Esophagus mucosa (tissue), 1 donor: ENCODE measurements at regions not wholly inside any gene's neighbourhood (a gene's known extent, or its start where the extent isn't known, plus 50 kb on each side); places are given as distances from the start of the nearest gene placed in this dataset.
A peak's percentile ranks its signal among the peaks of the same experiment; 100 is the strongest.
"Not testable (repeated sequence)": the region's sequence is repeated elsewhere in the genome, so short reads cannot be mapped to it uniquely, and the experiment has no call there.

Source experiments
- ATAC-seq: fragments of 200-7000 bp; cut with Tn5 transposase; one replicate; pipeline ENCODE4 v1.9.1; 2020
- donor health status: DM: yes; HTN: yes; CAD: no.

DNA sequence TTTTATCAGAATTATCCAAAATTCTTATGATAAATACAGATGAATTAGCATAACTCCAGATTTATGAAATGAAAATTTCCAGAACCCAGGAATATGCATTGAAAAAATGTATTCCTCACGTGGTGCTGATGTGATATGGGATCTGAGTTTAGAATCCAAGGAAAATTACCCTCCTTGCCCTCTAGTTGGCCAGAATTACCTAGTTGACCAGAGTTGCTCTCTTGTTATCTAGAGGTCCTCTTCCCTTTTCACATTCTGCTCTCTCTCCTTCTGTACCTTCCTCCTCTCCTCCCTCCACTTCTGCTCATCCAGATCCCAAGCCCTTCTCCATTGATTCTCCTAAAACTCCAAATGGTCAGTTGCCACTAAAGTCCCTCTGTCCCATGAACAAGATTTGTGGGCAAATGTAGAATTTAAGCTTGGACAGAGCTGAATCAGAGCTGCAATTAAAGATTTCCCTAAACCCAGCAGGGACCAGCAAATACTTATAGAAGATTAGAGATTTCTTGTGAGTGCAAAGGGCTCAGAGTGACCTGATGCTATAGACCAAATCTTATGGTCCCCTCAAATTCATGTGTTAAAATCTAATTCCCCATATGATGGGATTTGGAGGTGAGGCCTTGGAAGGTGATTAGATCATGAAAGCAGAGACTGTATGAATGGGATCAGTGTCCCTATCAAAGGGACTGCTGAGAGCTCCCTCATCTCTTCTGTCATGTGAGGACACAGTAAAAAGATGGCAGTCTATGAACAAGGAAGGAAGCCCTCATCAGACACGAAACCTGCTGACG lies 103.2 kb upstream of the IGLL5 start:
- no peak for ATAC-seq

- no peak for ATAC-seq
Observed at GRCh38 chr22:22785316-22786065, 102.1 kb upstream of the IGLL5 start.

- ATAC-seq, result no peak
Observed at GRCh38 chr22:22786301-22787115, 101.1 kb upstream of the IGLL5 start.

DNA sequence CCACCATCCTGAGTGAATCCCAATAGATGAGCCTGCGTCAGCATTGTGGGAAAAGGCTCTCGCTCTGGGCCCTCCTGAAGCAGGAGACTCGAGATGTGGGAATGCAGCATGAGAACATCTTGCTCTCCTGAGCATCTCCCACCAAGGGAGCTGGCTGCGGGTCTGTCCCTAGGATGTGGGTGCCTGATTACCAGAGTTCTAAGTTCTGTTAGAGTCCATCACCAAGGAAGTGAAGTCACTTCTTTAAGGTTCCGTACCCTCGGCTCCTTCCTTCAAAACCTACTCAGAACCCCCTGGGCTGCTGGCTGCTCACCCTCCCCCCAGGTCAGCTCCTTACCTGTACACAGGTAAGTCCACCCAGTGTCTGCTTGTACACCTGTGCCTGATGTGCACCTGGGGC lies 100.5 kb upstream of the IGLL5 start:
- ATAC-seq, result no peak

DNA sequence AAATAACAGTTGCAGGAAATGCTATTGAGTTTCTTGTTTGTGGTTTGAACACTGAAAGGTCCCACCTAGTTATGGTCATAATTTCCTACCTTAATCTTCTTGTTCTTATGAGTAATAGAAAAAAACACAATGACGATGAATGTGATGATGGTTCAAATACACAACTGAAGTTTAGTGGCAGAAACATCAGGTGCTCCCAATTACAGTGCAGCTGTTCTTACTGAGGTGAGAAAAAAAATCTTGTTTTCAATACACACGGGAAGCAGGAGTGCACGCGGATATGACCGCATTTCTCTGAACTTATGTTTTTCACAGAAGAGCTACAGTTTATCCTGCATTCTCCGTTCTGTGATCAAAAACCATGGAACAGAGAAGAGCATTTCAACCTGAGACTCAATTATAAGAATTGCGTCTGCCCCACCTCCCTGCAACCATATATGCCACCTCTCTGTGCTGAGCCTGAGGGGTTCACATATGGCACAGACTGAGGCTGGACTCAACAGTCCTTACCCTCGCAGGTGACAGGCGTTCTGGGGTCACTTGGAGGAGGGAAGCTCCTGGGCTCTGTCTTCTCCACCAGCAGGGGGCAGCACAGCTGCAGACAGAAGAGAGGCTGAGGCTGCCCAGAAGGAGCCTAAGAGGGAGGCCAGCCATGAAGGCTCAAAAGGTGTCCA lies 99.7 kb upstream of the IGLL5 start:
- ATAC-seq, result peak; percentile 54

DNA sequence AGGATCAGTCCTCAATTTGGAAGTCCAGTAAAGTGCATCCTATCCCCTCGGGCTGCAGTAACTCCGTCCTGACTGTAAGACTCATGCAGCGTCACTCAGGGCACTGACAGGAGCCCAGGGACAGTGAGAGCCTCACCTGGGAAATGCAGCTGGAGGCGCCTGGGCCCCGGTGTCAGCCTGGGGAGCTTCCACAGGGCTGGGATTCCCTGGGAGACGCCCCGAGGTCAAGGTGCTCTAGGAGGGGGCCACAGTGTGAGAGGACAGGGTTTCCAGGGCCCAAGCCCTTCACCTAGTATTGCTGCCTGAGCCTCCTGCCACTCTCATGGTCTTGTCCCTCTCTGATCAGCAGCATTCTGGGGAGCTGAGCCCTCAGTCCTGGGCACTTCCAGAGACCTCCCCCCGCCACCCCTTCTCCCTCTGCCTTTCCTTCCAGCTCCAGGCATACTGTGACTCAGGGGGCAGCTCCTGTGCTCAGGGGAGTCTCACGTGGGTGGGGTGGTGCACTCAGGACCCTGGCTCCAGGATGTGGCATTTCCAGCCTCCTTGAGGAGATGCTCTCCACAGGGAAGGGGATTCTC lies 99.1 kb upstream of the IGLL5 start:
- no peak for ATAC-seq

- ATAC-seq, result no peak
Observed at GRCh38 chr22:22789233-22789921, 98.2 kb upstream of the IGLL5 start.

DNA sequence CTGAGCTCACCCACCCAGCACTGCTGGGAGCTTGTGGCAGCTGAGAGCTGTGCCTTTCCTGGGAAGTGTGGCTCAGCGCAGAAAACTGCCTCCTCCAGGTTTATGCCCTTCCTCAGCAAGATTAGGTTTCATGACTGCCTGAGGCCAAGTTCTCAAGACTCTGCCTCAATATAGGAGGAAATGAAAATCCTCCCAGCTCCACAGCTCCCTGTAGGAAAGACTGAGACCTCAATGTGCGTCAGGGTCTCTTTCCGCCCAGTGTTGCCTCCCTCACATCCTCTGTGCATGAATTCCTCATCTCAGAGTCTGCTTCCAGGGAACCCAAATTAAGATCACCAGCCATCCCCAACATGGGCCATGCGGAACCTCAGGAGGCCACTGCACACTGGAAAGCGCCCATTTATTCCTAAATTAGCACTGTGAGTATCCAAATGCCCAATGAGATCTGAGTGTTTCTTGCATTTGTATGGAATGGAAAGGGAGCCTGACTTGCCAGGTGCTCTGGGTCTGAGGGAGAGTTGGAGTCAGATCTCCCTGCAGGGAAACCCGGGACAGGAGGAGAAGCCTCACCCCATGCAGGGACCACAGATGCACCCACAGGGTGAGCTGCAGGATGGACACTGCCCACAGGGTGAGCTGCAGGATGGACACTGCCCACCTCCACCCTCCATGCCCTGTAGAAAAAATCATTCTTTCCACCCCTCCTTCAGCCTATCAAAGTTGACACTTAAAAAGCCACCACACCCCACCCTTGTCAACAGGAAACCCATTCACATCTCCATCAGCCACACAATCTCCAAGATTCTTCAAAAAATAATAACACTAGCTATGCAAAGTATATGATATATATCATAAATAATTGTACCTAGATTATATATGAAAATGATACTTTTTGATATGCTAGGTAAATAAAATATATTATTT lies 97.4 kb upstream of the IGLL5 start:
- no peak for ATAC-seq

DNA sequence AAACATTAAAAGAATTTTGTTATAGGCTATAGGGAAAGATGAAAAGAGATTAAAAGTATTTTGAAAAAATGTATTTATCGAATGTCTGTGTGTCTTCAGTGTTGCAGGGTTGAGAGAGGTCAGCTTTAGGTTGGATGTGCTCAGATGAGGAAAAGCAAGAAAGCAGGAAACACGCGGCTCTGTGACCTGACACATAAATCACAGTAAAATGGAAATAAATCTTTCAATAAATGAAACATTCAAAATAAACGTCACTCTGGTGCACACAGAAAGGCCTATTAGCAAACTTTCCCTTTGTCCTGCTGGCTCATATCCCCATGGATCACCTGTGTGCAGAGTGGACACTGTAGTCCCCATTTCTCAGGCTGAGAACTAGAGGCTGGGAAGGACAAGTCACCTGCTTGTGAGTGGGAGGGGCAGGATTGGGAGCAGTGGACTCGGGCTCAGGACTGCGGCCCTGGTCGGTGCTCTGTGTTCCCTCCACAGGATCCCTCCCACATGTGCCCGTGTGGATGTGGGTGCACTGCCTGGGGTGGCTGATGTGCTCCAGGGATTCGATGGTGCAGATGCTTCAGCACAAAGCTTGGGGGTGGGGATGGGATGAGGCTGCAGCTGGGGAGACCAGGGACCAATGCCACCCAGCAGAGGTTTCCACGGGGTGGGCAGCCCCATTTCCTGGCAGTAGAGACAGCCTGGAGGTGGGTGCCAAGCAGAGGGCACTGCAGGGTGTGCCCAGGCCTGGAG lies 96.0 kb upstream of the IGLL5 start:
- ATAC-seq, result no peak

GRCh38 chr22:22792205-22792786 lies 95.3 kb upstream of the IGLL5 start:
- ATAC-seq, result not testable (repeated sequence)

DNA sequence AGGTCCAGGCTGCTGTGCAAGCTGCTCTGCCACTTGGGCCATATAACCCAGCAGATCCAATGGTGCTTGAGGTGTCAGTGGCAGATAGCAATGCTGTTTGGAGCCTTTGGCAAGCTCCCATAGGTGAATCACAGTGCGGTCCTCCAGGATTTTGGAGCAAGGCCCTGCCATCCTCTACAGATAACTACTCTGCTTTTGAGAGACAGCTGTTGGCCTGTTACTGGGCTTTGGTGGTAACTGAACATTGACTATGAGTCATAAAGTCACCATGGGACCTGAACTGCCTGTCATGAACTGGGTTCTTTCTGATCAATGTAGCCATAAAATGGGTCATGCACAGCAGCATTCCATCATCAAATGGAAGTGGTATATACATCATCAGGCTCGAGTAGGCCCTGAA lies 92.0 kb upstream of the IGLL5 start:
- not testable (repeated sequence) for ATAC-seq

GRCh38 chr22:22796724-22797123 lies 90.9 kb upstream of the IGLL5 start:
- no peak for ATAC-seq

GRCh38 chr22:22798232-22798616 lies 89.4 kb upstream of the IGLL5 start:
- ATAC-seq, result no peak

GRCh38 chr22:22798716-22799115 lies 88.9 kb upstream of the IGLL5 start:
- no peak for ATAC-seq

- ATAC-seq, result no peak
Observed at GRCh38 chr22:22799561-22799960, 88.1 kb upstream of the IGLL5 start.

- no peak for ATAC-seq
Observed at GRCh38 chr22:22800716-22801115, 86.9 kb upstream of the IGLL5 start.

DNA sequence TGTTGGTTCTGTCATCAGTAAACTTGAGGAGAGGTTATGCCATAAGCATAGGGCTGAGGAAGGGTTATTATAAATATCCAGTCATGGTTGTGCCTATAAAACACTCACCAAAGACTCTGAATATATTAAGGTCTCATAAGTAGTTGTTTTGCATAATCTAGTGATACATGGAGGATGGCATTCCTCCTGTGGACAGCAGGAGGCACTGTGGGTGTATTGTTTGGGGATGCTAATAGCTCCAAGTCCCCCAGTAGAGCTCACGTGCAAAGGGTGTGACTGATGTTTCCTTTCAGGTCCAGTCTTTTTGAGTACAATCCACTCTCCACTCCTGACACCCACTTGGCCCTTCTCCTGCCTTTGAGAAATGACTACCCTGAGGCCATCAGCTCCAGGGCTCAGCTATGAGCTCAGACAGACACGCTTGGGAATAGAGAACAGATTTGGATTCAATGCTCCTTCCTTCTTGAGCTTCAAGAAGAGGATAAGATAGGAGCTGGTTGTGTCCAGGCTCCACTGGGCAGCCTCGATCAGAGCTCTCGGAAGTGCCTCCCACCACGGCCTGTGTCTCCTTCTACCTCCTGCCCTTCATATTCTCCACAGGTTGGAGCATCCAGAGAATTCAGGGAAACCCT lies 85.2 kb upstream of the IGLL5 start:
- no peak for ATAC-seq

- ATAC-seq, result no peak
Observed at GRCh38 chr22:22803285-22803853, 84.2 kb upstream of the IGLL5 start.

DNA sequence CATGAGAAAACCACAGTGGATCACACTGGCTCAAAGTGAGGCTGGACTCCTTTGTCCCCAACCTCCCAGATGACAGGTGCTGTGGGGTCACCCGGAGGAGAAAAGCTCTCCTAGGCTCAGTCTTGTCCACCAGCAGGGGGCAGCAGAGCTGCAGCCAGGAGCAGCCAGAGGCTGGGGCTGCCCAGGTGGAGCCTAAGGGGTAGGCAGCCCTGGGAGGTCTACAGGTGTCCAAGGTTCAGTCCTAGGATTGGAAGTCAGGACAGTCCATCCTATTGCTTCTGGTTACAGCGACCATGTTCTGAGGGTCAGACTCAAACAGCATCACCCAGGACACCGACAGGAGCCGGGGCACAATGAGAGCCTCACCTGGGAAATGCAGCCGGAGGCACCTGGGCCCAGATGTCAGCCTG lies 77.6 kb upstream of the IGLL5 start:
- ATAC-seq, result peak; percentile 54
